Limb (tissue), 2 donors: ENCODE measurements at regions not wholly inside any gene's neighbourhood (a gene's known extent, or its start where the extent isn't known, plus 50 kb on each side); places are given as distances from the start of the nearest gene placed in this dataset.
"Not testable (repeated sequence)": the region's sequence is repeated elsewhere in the genome, so short reads cannot be mapped to it uniquely, and the experiment has no call there.

Experiments used
- DNase-seq, 2 donors: peaks; one replicate each; pipeline ENCODE4 v3.0.0-alpha.2; 2016; ENCODE audit errors: extremely low spot score in 2 of 2

GRCh38 chr7:106562711-106563366, 98.1 kb downstream of the CCDC71L start:
- DNase-seq, result no peak

- no peak for DNase-seq
Observed at GRCh38 chr7:106561666-106562411, 99.1 kb downstream of the CCDC71L start.

- no peak for DNase-seq
Observed at GRCh38 chr7:106561151-106561550, 99.8 kb downstream of the CCDC71L start.

GRCh38 chr7:106560482-106560881, 100.5 kb downstream of the CCDC71L start:
- no peak for DNase-seq

- not testable (repeated sequence) for DNase-seq
Observed at GRCh38 chr7:106556244-106556643, 104.7 kb downstream of the CCDC71L start.

GRCh38 chr7:106554623-106555022, 106.3 kb downstream of the CCDC71L start:
- DNase-seq, result not testable (repeated sequence)

GRCh38 chr7:106553446-106553836, 107.5 kb downstream of the CCDC71L start:
- DNase-seq, result no peak

GRCh38 chr7:106552645-106553445, 108.1 kb downstream of the CCDC71L start:
- DNase-seq, result no peak

GRCh38 chr7:106551936-106552335, 109.0 kb downstream of the CCDC71L start:
- no peak for DNase-seq

GRCh38 chr7:106548491-106548890, 112.5 kb downstream of the CCDC71L start:
- DNase-seq, result no peak

GRCh38 chr7:106545275-106545674, 115.7 kb downstream of the CCDC71L start:
- DNase-seq, result no peak

- DNase-seq, result no peak
Observed at GRCh38 chr7:106543221-106543757, 117.7 kb downstream of the CCDC71L start.

GRCh38 chr7:106542550-106543220, 118.3 kb downstream of the CCDC71L start:
- DNase-seq, result peak; percentile 21 to 30

- no peak for DNase-seq
Observed at GRCh38 chr7:106538638-106539037, 122.3 kb downstream of the CCDC71L start.

GRCh38 chr7:106537119-106537518, 123.8 kb downstream of the CCDC71L start:
- DNase-seq, result no peak

- no peak for DNase-seq
Observed at GRCh38 chr7:106536079-106536478, 124.9 kb downstream of the CCDC71L start.

- DNase-seq, result no peak
Observed at GRCh38 chr7:106535234-106535932, 125.6 kb downstream of the CCDC71L start.

- DNase-seq, result no peak
Observed at GRCh38 chr7:106534271-106534846, 126.6 kb downstream of the CCDC71L start.

GRCh38 chr7:106530183-106530582, 130.8 kb downstream of the CCDC71L start:
- not testable (repeated sequence) for DNase-seq

GRCh38 chr7:106526617-106527016, 134.3 kb downstream of the CCDC71L start:
- not testable (repeated sequence) for DNase-seq
